GM19025 (cell line): ENCODE measurements at regions not wholly inside any gene's neighbourhood (a gene's known extent, or its start where the extent isn't known, plus 50 kb on each side); places are given as distances from the start of the nearest gene placed in this dataset.

Experiments
- ATAC-seq: cut with Tn5 transposase; IDR thresholded peaks from one replicate; pipeline ENCODE4 v1.9.1; 2021; ENCODE audit warnings: mild to moderate bottlenecking, low read depth, moderate library complexity; ENCODE audit not compliant: unreplicated experiment

DNA sequence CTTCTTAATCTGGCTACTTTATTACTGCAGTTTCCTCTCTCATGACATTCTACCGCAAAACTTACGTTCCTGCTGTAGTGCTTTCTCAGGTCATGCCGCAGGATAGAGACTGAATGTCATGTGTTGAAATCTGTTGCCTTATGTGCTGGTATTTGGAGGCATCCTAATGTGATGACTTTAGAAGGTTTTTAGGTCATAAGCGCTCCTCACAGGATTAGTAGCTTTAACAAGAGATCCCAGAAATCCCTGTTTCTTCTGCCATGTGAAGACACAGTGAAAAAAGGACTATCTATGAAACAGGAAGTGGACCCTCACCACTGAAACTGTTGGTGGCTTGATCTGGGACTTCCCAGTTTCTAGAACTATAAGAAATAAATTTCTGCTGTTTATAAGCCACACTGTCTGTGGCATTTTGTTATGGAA lies 209.3 kb downstream of the LACC1 start:
- ATAC-seq, result no peak

DNA sequence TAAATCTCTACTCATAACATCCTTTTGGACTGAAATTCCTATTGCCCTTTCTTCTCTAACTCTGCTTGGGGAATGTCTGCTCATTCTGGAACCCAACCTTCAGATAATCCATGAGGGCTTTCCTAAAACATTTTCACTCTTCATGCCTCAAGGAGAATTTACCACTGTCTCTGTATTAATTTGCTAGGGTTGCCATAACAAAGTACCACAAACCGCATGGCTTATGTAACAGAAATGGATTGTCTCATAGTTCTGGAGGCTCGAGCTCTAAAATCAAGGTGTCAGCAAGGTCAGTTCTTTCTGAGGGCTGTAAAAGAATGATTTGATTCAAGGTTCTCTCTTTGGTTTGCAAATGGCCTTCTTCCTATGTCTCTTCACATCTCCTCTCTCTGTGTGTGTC lies 209.7 kb downstream of the LACC1 start:
- no peak for ATAC-seq

DNA sequence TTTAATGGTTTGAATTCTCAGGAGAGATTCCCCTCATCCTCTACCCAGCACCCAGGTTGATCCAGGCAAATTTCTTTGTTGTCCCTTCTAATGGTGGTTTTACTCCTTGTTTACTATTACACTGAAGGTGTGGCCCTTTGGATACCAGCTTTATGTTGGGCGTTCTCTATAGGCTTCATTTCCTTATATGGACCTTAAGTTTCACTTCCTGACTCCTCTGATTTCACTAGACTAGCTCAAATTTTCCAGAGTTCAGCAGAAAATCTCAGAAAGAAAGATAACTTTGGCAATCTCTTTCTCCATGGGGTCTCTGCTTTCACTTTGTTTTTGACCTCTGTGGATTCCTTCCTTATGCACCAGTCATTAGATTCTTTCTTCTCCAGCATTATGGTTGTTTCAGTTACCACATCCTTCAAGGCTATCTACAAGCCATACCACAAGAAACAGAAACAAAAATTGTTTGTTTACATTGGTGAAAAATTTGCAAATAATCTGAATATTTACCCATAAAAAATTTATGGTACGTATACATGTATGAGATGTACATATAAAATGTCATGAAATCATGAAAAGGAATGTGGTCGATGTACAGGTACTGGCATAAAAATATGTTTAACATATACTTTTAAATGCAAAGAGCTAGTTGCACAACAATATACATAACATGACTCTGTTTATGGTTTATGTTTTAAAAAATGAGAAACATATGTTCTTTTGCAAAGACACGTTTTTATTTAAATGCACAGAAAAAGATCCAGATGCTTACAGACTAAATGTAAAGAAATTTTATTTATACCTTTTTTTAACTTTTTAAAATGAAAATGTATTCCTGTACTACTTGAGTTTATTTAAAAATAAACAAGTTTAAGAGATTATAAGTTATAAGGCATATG lies 212.6 kb downstream of the LACC1 start:
- ATAC-seq, result no peak

DNA sequence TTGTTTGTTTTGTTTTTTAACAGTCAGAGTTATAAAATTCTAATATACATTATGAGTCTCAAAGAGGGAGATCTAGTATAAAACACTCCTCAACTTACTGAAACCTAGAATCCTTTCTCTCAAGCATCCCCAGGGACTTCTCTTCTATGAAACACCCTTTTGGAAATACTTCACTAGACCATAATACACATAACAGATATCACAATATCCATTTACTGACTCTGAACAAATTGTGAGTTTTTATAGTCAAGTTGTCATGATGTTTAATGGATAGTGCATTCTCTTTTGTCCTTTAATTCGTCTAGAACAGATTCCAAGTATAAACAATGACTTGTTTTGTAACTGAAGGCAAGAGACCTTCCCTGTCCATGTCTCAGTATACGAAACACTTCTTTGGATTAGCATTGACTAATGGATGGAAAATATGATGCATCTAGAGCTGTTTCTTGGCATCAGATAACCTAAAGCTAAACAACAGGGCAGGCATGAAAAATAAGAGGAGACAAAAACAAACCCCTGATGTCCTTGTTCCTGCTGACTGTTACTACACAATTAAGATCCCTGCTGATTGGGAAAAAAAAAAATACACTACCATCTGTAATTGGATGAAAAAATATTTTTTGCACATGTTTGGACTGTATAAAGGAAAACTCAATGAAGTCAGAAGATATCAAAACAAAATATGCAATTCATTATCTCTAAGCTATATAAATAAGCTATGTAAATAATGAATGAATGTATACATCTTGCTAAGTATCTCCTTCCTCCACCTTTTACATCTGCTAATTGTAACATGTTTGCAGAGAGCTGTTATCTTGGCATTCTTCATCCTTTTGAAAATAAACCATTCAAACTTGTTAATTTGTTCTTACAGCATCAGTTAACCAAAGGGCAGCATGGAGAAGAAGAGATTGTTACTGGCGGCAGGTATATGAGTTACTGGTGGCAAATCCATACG lies 214.2 kb downstream of the LACC1 start:
- no peak for ATAC-seq

DNA sequence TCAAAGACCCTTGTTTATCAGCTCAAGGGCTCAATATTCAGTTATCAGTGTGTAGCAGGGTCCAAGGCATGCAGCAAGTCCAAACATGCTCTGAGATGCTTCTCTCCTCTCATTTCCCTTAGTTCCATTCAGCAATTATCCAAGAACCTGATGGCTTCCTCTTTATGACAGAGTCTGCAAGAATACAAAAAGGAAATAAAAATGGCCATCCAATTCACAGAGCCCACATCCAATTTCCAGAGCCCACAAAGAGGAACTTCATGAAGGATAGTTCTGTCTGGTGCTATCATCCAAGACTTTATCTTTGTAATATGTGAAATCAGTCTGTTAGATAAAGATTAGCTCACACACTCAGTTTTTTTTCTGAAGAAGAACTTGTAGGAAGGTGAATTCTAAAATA lies 217.2 kb downstream of the LACC1 start:
- no peak for ATAC-seq

DNA sequence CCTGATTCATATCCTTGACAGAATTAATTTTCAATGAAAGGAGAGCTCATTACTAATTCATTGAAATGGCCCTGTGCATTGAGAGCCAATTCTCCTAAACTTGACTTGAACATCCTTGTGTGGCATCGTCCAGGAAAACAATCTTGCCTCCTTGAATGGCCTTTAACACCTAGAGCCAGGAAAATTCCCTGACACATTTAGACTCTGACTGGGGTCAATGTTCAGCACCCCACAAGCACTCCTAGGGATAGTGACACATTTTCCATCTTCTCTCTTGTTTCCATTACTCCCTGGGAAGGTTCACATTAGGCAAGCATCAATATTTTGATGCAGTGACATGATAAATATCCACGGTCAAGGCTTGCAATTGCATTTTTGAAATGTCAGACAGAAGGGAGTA lies 218.9 kb downstream of the LACC1 start:
- ATAC-seq, result no peak

DNA sequence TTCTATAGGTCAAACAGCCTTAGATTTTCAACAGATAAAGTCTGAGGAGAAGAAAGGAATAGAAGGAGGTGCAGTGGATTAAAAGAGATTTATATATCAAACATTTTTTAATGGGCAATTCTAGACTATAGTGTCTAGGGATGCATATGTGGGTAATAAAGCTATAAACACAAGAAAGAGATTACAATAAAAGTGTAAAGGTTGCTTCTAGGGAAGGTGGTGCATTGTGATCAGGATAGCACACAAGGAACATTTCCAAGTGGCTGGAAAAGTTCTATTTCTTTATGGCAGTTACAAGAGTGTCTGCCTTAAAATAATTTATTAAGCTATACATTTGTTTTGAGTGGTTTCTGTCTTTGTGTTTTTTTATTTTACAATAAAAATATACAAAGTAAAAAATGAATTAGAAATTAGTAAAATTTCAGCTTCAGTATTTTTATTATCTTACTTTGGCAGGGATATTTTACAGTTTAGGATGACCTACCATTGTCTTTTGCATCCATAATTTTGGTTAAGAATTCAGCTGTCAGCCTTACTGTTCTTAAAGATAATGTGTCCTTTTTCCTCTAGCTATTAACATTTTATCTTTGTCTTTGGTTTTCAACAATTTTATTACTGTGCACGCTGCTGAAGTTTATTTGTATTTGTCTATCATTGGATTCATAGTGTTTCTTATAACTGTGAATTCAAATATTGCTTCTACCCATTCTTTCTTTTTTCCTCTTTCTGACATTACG lies 221.8 kb downstream of the LACC1 start:
- no peak for ATAC-seq

DNA sequence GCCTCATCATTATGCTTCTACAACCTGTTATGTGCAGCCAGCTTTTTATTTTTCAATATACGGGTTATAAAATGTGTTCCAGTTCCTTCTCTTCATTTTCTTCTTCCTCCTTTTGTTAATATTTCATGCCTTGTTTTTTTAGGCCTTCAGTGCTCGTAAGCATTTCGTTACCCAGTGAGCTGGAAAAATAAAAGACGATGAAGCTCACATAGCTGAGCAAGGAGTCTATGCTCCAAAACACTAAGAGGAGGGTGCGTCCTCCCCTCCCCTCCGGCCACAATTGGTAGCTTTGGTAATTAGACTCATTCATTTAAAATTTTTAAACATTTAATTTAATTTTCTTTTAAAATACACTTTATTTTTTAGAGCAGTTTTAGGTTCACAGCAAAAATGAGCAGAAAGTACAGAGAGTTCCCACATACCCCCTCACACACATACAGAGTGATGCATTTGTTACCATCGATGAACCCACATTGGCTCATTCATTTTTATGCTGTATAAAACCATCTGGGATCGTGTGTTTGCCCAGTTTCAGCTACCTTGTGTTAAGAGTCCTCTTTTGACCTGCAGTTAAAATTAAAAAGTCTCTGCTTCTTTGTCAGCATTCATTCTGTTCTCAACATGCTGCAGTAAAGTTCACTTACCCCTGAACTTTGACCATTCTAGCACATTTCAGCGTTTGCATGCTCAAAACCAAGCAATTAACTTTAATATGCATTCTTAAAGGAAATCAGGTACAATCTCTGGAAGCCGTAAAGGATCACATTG lies 223.9 kb downstream of the LACC1 start:
- ATAC-seq, result no peak

DNA sequence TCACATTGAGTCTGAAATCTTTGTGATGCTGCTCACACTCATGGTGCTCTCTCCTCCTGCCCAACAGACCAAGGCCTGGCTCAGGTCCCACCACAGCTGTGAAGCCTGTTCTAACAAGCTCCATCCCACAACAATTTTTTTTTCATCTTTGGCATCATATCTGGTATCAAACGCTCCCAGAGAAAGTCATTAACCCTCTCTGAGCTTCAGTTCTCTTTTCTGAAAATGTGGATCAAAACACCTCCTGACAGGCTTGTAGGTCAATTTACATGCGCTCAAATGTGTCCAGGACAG lies 224.4 kb downstream of the LACC1 start:
- no peak for ATAC-seq

DNA sequence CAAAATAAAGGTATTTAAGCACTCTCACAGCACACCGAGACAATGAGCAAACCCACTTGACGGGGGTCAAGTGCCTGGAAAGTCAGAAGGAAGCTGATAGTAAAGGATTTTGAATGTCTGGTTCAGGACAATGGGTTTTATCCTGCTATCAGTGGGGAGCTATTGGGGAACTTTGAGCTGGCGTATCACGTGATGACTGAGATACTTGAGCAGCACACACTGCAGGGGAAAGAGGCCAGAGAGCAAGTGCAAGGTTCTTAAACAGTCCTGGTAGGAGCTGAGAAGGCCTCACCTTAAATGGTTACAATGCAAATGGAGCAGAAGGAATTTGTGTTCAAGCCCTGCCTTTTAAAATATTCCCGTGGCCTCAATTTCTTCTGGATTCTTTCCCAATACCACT lies 225.3 kb downstream of the LACC1 start:
- ATAC-seq, result no peak

DNA sequence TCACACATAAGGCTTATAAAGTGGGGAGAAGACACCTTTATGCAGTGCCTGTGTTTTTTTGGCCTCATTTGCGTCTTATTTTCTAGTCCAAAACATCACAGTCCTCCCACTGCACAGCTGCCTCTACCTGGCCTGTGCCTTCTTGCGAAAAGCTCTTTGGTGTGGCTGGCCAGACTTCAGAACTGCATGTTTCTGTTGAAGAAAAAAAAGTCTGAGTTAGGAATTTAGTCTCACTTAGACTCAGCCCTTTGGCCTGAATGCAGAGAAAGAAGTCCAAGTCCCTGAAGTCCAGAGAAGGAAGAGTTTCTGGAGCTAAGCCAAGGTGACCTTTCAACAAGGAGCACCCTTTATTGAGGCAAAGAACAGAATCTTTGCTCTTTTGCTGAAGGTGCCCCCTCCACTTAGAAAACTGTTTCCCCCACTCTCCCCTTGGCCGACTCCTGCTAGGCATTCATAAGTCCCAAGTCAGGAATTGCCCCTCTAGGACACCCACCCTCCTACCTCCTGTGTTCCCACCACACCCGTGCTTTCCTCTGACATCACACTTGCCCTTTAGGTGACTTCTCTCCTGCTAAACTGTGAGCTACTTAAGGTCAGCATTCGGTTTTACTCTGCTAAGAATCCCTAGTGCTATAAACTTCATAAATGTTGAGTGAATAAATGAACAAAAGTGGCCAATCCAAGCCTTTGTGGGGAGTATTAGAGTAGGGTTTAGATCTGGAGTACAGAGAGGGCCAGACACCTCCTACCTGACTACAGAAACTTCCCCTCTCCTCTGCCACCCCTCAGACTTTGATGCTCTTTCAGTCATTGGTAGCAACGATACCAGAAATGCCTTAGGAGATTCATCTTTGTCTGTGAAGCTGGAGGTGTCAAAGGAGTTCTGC lies 226.8 kb downstream of the LACC1 start:
- no peak for ATAC-seq

DNA sequence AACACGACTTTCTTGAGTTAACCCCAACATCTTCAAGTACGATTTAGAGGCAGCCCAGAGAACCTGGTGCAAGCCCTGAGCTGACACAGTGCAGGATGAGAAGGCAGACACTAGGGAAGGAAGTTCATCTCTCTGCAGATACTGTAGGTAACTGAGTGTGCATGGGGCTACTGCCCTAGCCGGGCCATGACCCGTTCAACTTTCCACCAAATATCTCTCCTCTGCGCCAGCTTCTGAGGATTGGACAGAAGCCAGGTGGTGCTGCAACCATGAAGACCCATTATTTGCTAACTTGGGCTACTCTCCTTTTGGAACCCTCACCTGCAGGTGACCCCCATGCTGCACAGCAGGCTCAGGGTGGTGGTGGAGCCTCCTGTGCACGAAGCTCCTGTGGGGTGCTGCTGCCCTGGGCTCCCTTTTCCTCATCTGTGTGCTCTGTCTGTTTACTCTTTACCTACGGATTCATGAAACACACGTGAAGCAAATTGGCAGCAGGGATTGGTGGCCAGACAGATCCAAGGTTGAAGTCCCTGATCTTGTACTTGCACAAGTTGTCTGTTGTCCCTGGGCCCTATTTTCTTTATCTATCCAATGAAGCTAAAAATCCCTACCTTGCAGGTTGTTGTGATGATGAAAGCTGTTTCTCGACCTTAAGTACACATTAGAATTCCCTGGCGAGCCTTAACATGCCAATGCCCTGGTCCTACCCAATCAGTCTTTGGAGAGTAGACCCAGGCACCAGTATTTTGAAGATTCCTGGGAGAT lies 227.8 kb downstream of the LACC1 start:
- no peak for ATAC-seq

DNA sequence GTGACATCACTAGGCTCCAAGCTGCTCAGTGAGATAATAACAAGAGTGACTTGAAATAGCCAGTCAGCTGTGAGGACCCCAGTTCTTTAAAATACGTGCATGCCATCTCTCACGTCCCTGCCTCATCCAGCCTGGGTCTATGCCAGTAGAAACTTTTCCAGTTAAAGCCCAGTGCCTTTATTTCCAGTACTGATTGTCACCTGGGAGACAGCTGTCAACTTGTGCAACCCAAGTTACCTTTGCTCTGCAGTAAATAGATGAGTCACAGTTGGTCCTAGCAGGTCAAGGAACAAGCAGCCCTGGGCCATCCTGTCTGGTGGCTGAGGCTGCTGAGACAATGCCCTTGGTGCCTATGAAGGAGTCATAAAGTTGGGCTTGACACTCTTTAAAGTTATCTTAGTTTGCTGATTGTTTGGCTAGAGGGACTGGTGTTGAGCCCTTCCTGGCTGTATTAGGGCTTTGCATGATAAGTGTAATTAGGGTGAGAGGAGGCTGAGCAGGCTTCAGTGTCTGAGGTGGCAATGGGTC lies 228.7 kb downstream of the LACC1 start:
- no peak for ATAC-seq

DNA sequence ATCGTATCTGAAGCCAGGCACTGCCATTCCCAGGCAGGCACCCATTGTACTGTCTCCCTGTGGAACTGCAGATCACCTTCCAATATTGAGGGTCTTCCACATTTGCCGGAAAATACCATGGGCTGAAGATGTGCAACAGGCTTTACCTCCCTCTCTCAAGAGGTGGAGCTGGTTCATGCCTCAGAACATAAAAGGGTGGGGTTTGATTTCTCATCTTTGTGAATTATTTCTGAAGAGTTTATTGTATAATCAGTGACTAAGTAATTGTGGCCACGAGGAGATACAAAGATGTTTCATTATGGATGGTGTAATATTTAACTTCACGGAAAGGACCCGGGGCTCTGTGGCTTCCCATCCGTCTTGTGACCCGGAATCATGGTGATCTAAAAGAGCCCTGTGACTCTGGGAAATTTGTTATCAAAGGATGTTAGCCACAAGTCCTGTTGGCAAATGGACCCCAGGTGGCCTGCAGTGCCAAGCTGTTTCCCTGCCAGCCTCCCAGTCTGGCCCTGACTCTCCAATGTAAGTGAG lies 230.5 kb downstream of the LACC1 start:
- ATAC-seq, result no peak

DNA sequence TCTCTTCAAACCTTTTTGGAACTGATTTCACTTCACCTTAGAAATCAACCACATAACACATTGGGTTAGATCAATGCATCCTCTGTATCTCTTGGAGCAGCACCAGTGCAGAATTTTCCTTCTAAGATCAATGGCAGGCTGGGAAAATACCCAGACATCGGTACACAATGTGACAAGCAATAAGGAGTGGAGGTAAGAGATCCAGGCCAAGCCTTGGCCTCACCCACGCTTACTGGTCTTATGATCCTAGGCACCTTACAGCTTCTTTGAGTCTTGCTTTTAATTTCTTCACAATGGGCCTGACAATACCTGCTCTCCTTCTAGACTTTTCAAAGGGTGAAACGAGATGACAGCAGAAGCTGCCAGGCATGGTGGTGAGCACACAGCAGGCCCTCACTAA lies 232.0 kb downstream of the LACC1 start:
- ATAC-seq, result no peak

DNA sequence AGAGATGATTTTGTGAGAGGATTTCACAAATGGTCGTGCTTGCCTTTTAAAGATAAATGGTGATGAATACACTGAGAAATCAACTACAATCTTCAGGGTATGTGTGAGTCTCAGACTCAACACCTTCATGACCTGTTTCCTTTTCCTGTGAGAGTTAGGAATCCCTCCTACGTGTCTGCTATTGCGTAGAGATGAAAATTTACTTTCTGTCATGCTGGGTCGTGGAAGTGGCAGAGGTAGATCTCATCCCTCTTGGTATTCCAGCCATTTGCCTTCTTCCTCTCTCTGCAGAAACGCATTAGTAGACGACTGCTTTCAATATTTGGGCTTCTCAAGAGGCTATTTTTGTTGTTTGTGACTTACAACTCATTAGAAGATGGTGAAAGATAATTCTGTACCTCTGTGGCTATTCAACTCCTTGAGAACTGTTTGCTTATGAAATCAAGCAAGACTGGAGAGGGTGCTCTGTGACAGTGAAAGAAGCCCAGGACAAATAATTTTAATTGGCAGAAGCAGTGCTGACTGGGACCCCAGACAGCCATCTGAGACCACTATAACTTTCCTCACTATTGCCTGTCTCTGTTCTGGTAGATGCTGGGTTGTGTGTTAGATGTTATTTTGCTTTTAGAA lies 233.1 kb downstream of the LACC1 start:
- no peak for ATAC-seq

DNA sequence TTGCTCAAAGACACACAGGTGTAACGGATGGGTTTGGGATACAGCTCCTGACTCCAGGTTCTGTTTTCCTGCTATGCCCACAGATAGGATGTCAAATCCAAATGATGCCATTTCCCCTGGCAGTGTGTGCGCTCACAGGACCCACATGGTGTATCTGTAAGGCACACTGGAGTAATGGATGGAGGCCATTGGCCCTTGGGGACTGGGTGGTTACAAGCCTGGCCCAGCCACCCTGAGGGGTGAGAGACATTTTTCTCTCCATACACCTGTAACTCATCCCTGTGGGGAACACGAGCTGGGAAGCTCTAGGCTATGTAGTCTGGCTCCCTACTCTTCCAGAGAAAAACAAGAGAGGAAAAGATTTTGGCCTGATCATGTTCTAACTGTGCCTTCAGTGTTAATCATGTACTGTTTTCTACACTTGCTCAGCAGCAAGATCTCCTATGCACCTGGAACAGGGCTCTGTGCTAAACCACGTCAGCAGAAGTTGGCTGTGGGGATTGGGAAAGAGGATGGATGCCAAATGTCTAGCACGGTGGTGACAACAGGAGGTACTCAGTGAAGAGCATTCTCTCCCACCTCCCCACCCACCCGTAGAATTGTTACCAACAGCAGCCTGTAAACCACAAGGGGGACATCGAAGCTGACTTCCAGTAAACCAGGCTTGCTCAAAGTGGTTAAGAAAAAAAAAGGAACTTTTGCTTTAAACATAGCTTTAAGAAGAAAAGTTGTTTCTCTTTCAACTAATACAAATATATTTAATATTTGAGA lies 237.0 kb downstream of the LACC1 start:
- no peak for ATAC-seq
